Left ventricle myocardium superior (tissue), 1 donor: ENCODE measurements at regions not wholly inside any gene's neighbourhood (a gene's known extent, or its start where the extent isn't known, plus 50 kb on each side); places are given as distances from the start of the nearest gene placed in this dataset.

Experiments
- ATAC-seq: fragments of 200-7000 bp; cut with Tn5 transposase; one replicate; pipeline ENCODE4 v1.9.1; 2020; ENCODE audit warnings: mild to moderate bottlenecking, moderate library complexity
- DNase-seq: peaks from one replicate; pipeline ENCODE4 v3.0.0-alpha.2; 2020
- intact Hi-C: fragments of 100-400 bp; cut with micrococcal nuclease; formaldehyde crosslinking; loops from one replicate; pipeline ENCODE4 v1.11.0; 2022
- donor health status: DM: no; HTN: yes; CAD: no; lungs with severe emphysema.

- no peak for DNase-seq
- ATAC-seq: no peak
- intact Hi-C loops: no loop called here
Measured at GRCh38 chr15:46548989-46549388, 914.2 kb downstream of the SQOR start.

- ATAC-seq (no peak), DNase-seq (no peak)
- intact Hi-C loops: no loop called here
Measured at GRCh38 chr15:46552316-46552715, 917.5 kb downstream of the SQOR start.

- DNase-seq (no peak), ATAC-seq (no peak)
- intact Hi-C loops: no loop called here
Measured at GRCh38 chr15:46555547-46555946, 920.7 kb downstream of the SQOR start.

GRCh38 chr15:46556010-46556409 is 921.2 kb downstream of the SQOR start:
- no peak for ATAC-seq
- no peak for DNase-seq
- intact Hi-C loops: no loop called here

GRCh38 chr15:46556559-46557379 is 921.9 kb downstream of the SQOR start:
- ATAC-seq (no peak), DNase-seq (no peak)
- intact Hi-C loops: no loop called here

- no peak for DNase-seq
- intact Hi-C loops: no loop called here
- no peak for ATAC-seq
Measured at GRCh38 chr15:46567968-46568367, 933.1 kb downstream of the SQOR start.

GRCh38 chr15:46569781-46570180 is 935.0 kb downstream of the SQOR start:
- DNase-seq: no peak
- ATAC-seq: no peak
- intact Hi-C loops: loop anchor here (10.0 kb wide), 1 partner anchor 65 kb away; no protein-coding TSS in a partner anchor

GRCh38 chr15:46576646-46577395 is 942.0 kb downstream of the SQOR start:
- no peak for DNase-seq
- ATAC-seq: no peak

GRCh38 chr15:46577767-46578166 is 942.9 kb downstream of the SQOR start:
- no peak for DNase-seq
- no peak for ATAC-seq
- intact Hi-C loops: loop anchor here (10.0 kb wide), 1 partner anchor 57 kb away; no protein-coding TSS in a partner anchor

More at GRCh38 chr15:46576646-46577395, 942.0 kb downstream of the SQOR start:
- intact Hi-C loops: loop anchor here (10.0 kb wide), 1 partner anchor 58 kb away; no protein-coding TSS in a partner anchor

- intact Hi-C loops: no loop called here
- DNase-seq (no peak), ATAC-seq (no peak)
Measured at GRCh38 chr15:46580487-46580886, 945.7 kb downstream of the SQOR start.

GRCh38 chr15:46580924-46581323 is 946.1 kb downstream of the SQOR start:
- intact Hi-C loops: no loop called here
- no peak for DNase-seq
- ATAC-seq: no peak

GRCh38 chr15:46589088-46589487 is 954.3 kb downstream of the SQOR start:
- intact Hi-C loops: no loop called here
- ATAC-seq: no peak

GRCh38 chr15:46591462-46591861 is 956.6 kb downstream of the SQOR start:
- intact Hi-C loops: no loop called here
- ATAC-seq (no peak), DNase-seq (no peak)

More at GRCh38 chr15:46589088-46589487, 954.3 kb downstream of the SQOR start:
- DNase-seq: no peak

- intact Hi-C loops: no loop called here
- ATAC-seq (no peak), DNase-seq (no peak)
Measured at GRCh38 chr15:46595016-46595415, 960.2 kb downstream of the SQOR start.

GRCh38 chr15:46607077-46607476 is 972.2 kb downstream of the SQOR start:
- ATAC-seq: no peak
- no peak for DNase-seq
- intact Hi-C loops: no loop called here

GRCh38 chr15:46616033-46616432 is 981.2 kb downstream of the SQOR start:
- intact Hi-C loops: no loop called here
- no peak for ATAC-seq
- no peak for DNase-seq

GRCh38 chr15:46617507-46617906 is 982.7 kb downstream of the SQOR start:
- ATAC-seq (no peak), DNase-seq (no peak)
- intact Hi-C loops: no loop called here

- no peak for ATAC-seq
- intact Hi-C loops: no loop called here
Measured at GRCh38 chr15:46618984-46619383, 984.2 kb downstream of the SQOR start.

GRCh38 chr15:46620392-46621013 is 985.7 kb downstream of the SQOR start:
- DNase-seq (no peak), ATAC-seq (no peak)
- intact Hi-C loops: no loop called here

More at GRCh38 chr15:46618984-46619383, 984.2 kb downstream of the SQOR start:
- DNase-seq: no peak

GRCh38 chr15:46622851-46623250 is 988.0 kb downstream of the SQOR start:
- ATAC-seq: no peak

More at GRCh38 chr15:46622851-46623250, 988.0 kb downstream of the SQOR start:
- no peak for DNase-seq
- intact Hi-C loops: no loop called here
